Vagina (tissue), 2 donors: ENCODE measurements at regions not wholly inside any gene's neighbourhood (a gene's known extent, or its start where the extent isn't known, plus 50 kb on each side); places are given as distances from the start of the nearest gene placed in this dataset.
A peak's percentile ranks its signal among the peaks of the same experiment; 100 is the strongest.

Source experiments
- DNase-seq, 2 donors: peaks; one replicate each; pipeline ENCODE4 v3.0.0-alpha.2; 2017; ENCODE audit errors: extremely low spot score in 2 of 2
- H3K27ac ChIP-seq: fragments of 200-600 bp; sonication (generic); one replicate; pipeline ENCODE4 v1.5.1; 2019
- H3K27me3 ChIP-seq: fragments of 200-600 bp; sonication (generic); one replicate; pipeline ENCODE4 v1.5.1; 2019
- H3K36me3 ChIP-seq, 2 donors: fragments of 200-600 bp; sonication (generic); one replicate each; pipeline ENCODE4 v1.5.1; 2017 to 2019
- H3K4me1 ChIP-seq: fragments of 200-600 bp; sonication (generic); one replicate; pipeline ENCODE4 v1.5.1; 2019
- H3K4me3 ChIP-seq, 2 donors: fragments of 200-600 bp; sonication (generic); 1 replicate in 1 of 2; 2 replicates in 1 of 2; pipeline ENCODE4 v1.5.1; 2016 to 2019
- H3K9me3 ChIP-seq: fragments of 200-600 bp; sonication (generic); one replicate; pipeline ENCODE4 v1.5.1; 2019
- POLR2A ChIP-seq, 2 donors: fragments of 450-650 bp; IDR thresholded peaks; one replicate each; pipeline ENCODE4 v1.6.1; 2017; ENCODE audit warnings: antibody characterized with exemption in 2 of 2, mild to moderate bottlenecking in 2 of 2, moderate library complexity in 2 of 2
- POLR2AphosphoS5 ChIP-seq, 2 donors: sonication (generic); formaldehyde crosslinking; IDR thresholded peaks; one replicate each; pipeline ENCODE4 v1.9.0; 2017; ENCODE audit warnings: antibody characterized with exemption in 2 of 2, mild to moderate bottlenecking in 2 of 2, low read depth in 1 of 2; ENCODE audit not compliant: insufficient read depth in 1 of 2
- intact Hi-C: fragments of 100-400 bp; cut with DNase I; formaldehyde crosslinking; loops from one replicate; pipeline ENCODE4 v1.15.1; 2023
- TF ChIP-seq, protein P1 (sequence below), 3 experiments: fragments of 450-650 bp in 2 of 3; fragments of 200-600 bp in 1 of 3; sonication (generic) in 1 of 3; IDR thresholded peaks; one replicate each; pipeline ENCODE4 v1.5.1; 2017 to 2019; ENCODE audit warnings: antibody characterized with exemption in 3 of 3, mild to moderate bottlenecking in 2 of 3, moderate library complexity in 2 of 3

DNA sequence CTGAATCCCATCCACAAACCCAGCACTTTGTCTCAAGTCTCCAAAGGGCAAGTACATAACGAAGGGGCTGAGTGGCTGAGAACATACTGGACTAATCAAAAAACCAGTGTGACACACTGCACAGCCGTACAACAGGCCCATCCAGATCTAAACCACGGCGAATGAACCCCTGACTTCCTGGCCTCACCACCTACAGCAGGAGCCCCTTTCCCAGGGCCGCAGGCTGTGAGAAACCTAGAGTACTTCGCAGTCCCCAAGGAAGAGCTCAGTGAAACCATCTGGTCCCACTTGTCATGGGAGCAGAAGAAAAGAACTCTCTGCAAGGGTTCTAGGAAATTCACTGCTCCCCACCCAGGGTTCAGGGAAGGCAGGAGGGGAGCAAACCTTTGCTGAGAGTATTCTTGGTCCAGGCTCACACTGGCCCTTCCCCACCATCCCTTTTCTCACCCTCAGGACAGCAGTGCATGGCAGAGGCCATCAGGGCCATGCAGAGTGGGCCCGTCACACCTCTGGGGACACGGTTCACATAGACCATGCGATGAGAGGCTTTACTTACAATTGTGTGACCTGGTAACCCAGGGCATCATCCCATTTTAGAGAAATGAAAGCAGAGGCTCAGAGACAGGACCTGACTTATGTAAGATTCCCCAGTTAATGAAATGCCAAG, 192.8 kb downstream of the BCL11B start:
- TF ChIP-seq POLR2A (IDR thresholded peaks at IDR 0.05) (no peak), POLR2AphosphoS5 (IDR thresholded peaks at IDR 0.05; ENCODE audit: insufficient read depth in 1 of 2, low read depth in 1 of 2) (no peak)
- TF ChIP-seq, protein P1, sequence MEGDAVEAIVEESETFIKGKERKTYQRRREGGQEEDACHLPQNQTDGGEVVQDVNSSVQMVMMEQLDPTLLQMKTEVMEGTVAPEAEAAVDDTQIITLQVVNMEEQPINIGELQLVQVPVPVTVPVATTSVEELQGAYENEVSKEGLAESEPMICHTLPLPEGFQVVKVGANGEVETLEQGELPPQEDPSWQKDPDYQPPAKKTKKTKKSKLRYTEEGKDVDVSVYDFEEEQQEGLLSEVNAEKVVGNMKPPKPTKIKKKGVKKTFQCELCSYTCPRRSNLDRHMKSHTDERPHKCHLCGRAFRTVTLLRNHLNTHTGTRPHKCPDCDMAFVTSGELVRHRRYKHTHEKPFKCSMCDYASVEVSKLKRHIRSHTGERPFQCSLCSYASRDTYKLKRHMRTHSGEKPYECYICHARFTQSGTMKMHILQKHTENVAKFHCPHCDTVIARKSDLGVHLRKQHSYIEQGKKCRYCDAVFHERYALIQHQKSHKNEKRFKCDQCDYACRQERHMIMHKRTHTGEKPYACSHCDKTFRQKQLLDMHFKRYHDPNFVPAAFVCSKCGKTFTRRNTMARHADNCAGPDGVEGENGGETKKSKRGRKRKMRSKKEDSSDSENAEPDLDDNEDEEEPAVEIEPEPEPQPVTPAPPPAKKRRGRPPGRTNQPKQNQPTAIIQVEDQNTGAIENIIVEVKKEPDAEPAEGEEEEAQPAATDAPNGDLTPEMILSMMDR (IDR thresholded peaks at IDR 0.05), result no peak
- Histone ChIP-seq H3K4me3 (no peak overlapping the region), H3K27ac (no peak overlapping the region), H3K4me1 (no peaks in the 10 kb centered on the region), H3K36me3 (no peaks in the 10 kb centered on the region), H3K9me3 (no peaks in the 10 kb centered on the region), H3K27me3 (no peaks in the 10 kb centered on the region)
- intact Hi-C loops, result no loop called here
- peak; percentile 42 to 88 for DNase-seq

DNA sequence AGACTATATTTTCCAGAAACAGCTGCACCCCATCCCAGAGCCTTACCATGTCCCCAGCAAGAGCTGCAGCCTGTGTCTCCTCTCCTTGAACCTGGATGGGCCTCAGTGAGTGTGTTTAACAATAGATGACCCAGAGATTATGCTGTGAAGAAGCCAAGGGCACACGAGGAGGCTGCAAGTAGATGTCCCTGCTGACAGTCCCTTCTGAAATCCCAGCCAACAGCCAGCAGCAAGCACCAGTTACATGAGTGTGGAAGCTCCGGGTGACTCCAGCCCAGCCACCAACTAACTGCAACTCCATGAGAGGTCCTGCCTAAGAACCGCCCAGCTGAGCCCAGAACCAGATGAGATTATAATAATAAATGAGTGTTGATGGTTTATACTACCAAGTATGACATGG, 191.7 kb downstream of the BCL11B start:
- intact Hi-C loops, result no loop called here
- no peak overlapping the region for H3K4me3 ChIP-seq
- H3K27me3 ChIP-seq, result no peaks in the 10 kb centered on the region
- peak in 1 of 2 donors; percentile 82 for DNase-seq
- H3K36me3 ChIP-seq, result no peaks in the 10 kb centered on the region
- no peaks in the 10 kb centered on the region for H3K9me3 ChIP-seq
- no peaks in the 10 kb centered on the region for H3K4me1 ChIP-seq
- H3K27ac ChIP-seq, result no peak overlapping the region
- TF ChIP-seq POLR2A (IDR thresholded peaks at IDR 0.05) (no peak), POLR2AphosphoS5 (IDR thresholded peaks at IDR 0.05; ENCODE audit: insufficient read depth in 1 of 2, low read depth in 1 of 2) (no peak)
- TF ChIP-seq, protein P1 (IDR thresholded peaks at IDR 0.05), result no peak

DNA sequence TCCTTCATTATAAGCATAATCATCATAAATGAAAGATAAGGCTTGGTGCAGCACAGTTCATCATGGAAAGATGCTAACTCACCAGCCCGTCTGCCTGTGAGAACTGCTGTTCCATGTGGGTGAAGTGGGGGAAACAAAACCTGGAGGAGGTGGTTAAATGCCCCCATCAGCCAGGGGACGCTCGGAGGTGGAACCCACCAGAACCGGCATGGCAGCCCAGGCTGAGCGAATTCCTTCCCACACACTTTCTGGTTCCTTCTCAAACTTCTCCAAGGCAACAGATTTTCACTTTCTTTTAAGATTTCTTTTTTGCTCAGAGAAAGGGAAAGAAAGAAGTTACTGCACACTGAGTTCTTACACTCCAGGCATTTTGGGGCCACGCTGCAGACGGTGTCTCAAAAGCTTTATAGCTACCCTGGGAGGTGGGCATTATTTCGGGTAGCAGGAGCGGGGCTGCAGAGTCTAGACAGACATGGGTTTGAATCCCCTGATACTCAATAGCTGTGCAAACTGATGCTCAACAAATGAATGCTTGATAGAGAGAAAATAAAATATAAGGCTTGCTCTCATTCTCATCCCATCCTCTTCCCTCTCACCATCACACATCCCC, 190.7 kb downstream of the BCL11B start:
- TF ChIP-seq POLR2AphosphoS5 (IDR thresholded peaks at IDR 0.05; ENCODE audit: insufficient read depth in 1 of 2, low read depth in 1 of 2) (no peak), POLR2A (IDR thresholded peaks at IDR 0.05) (no peak)
- TF ChIP-seq, protein P1 (IDR thresholded peaks at IDR 0.05), result no peak
- no peaks in the 10 kb centered on the region for H3K27me3 ChIP-seq
- peak in 1 of 2 donors; percentile 25 for DNase-seq
- H3K27ac ChIP-seq, result no peak overlapping the region
- intact Hi-C loops, result no loop called here
- no peaks in the 10 kb centered on the region for H3K36me3 ChIP-seq
- no peaks in the 10 kb centered on the region for H3K9me3 ChIP-seq
- H3K4me3 ChIP-seq, result no peak overlapping the region
- H3K4me1 ChIP-seq, result no peaks in the 10 kb centered on the region

DNA sequence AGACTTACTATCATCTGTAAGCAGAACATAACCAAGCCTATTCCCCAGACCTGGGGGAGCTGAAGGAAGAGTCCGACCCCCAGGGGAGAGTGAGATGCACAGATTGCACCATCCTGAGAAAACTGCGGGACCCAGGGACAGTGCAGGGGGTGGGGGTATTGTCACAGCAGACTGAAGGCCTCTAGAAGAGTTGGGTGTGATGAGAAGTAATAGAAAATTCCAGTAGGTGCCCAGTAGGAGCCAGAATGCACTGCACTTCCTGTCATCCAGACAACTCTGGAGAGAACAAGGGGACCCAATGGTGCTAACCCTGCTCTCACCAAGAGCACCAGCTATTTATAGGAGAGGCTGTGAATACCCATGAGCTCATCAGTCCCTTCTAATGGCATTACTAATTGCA, 190.1 kb downstream of the BCL11B start:
- H3K36me3 ChIP-seq, result no peaks in the 10 kb centered on the region
- H3K9me3 ChIP-seq, result no peaks in the 10 kb centered on the region
- no peak overlapping the region for H3K27ac ChIP-seq
- H3K27me3 ChIP-seq, result no peaks in the 10 kb centered on the region
- peak in 1 of 2 donors; percentile 55 for DNase-seq
- H3K4me3 ChIP-seq, result no peak overlapping the region
- TF ChIP-seq POLR2A (IDR thresholded peaks at IDR 0.05), result no peak
- TF ChIP-seq, protein P1 (IDR thresholded peaks at IDR 0.05), result no peak
- no peak for TF ChIP-seq POLR2AphosphoS5 (IDR thresholded peaks at IDR 0.05; ENCODE audit: insufficient read depth in 1 of 2, low read depth in 1 of 2)
- intact Hi-C loops, result no loop called here
- no peaks in the 10 kb centered on the region for H3K4me1 ChIP-seq
